Tibial artery (tissue), 4 donors: ENCODE measurements at regions not wholly inside any gene's neighbourhood (a gene's known extent, or its start where the extent isn't known, plus 50 kb on each side); places are given as distances from the start of the nearest gene placed in this dataset.

Experiments
- DNase-seq, 2 donors: peaks; one replicate each; pipeline ENCODE4 v3.0.0-alpha.2; 2019
- H3K27ac ChIP-seq, 2 donors: fragments of 200-600 bp; sonication (generic) in 1 of 2; 1 replicate in 1 of 2; 2 replicates in 1 of 2; pipeline ENCODE4 v1.5.1; 2018 to 2019; ENCODE audit warnings: mild to moderate bottlenecking in 1 of 2
- H3K27me3 ChIP-seq, 2 donors: fragments of 200-600 bp; sonication (generic) in 1 of 2; one replicate each; pipeline versions ENCODE4 v1.5.1 to v1.6.0; 2016 to 2019
- H3K36me3 ChIP-seq, 3 donors: fragments of 200-600 bp; sonication (generic) in 2 of 3; one replicate each; pipeline ENCODE4 v1.5.1; 2016 to 2019; ENCODE audit warnings: mild to moderate bottlenecking in 2 of 3
- H3K4me1 ChIP-seq, 4 donors: fragments of 200-600 bp; sonication (generic) in 2 of 4; 1 replicate in 3 of 4; 2 replicates in 1 of 4; pipeline ENCODE4 v1.5.1; 2016 to 2019
- H3K4me3 ChIP-seq, 2 donors: fragments of 200-600 bp; sonication (generic) in 1 of 2; 1 replicate in 1 of 2; 2 replicates in 1 of 2; pipeline ENCODE4 v1.5.1; 2018 to 2019; ENCODE audit warnings: mild to moderate bottlenecking in 2 of 2
- H3K9me3 ChIP-seq, 3 donors: fragments of 200-600 bp; sonication (generic) in 1 of 3; one replicate each; pipeline ENCODE4 v1.5.1; 2016 to 2019
- intact Hi-C: fragments of 100-400 bp; cut with DNase I; formaldehyde crosslinking; loops from one replicate; pipeline ENCODE4 v1.15.0; 2023; ENCODE audit warnings: low total_unique reads
- TF ChIP-seq, protein P1 (sequence below), 2 experiments: fragments of 200-600 bp in 1 of 2; fragments of 450-650 bp in 1 of 2; IDR thresholded peaks; one replicate each; pipeline ENCODE4 v1.5.1; 2017 to 2019; ENCODE audit warnings: antibody characterized with exemption in 2 of 2, mild to moderate bottlenecking in 1 of 2, moderate library complexity in 1 of 2

DNA sequence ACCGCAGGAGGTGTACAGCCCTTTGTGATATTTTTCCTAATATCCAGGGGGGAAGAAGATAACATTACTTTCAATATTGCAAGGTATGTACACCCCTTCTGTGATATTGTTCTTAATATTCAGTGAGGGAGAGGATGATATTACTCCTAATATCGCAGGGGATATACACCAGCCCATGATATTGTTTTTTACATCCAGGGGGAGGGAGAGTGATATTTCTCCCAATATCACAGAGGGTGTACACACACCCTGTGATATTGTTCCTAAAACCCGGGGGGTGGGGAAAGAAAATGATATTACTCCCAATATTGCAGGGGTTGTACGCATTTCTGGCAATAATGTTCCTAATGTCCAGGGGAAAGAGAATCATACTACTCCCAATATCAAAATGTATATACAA is 58.0 kb upstream of the SLC25A48 start:
- Histone ChIP-seq H3K27me3 (peaks cover 0 to 7% of the 10 kb centered on the region in 2 donors), H3K4me3 (no peak overlapping the region), H3K9me3 (no peaks in the 10 kb centered on the region), H3K36me3 (no peaks in the 10 kb centered on the region), H3K4me1 (no peaks in the 10 kb centered on the region), H3K27ac (no peak overlapping the region)
- intact Hi-C loops, result no loop called here
- no peak for DNase-seq
- TF ChIP-seq, protein P1, sequence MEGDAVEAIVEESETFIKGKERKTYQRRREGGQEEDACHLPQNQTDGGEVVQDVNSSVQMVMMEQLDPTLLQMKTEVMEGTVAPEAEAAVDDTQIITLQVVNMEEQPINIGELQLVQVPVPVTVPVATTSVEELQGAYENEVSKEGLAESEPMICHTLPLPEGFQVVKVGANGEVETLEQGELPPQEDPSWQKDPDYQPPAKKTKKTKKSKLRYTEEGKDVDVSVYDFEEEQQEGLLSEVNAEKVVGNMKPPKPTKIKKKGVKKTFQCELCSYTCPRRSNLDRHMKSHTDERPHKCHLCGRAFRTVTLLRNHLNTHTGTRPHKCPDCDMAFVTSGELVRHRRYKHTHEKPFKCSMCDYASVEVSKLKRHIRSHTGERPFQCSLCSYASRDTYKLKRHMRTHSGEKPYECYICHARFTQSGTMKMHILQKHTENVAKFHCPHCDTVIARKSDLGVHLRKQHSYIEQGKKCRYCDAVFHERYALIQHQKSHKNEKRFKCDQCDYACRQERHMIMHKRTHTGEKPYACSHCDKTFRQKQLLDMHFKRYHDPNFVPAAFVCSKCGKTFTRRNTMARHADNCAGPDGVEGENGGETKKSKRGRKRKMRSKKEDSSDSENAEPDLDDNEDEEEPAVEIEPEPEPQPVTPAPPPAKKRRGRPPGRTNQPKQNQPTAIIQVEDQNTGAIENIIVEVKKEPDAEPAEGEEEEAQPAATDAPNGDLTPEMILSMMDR (IDR thresholded peaks at IDR 0.05), result no peak

DNA sequence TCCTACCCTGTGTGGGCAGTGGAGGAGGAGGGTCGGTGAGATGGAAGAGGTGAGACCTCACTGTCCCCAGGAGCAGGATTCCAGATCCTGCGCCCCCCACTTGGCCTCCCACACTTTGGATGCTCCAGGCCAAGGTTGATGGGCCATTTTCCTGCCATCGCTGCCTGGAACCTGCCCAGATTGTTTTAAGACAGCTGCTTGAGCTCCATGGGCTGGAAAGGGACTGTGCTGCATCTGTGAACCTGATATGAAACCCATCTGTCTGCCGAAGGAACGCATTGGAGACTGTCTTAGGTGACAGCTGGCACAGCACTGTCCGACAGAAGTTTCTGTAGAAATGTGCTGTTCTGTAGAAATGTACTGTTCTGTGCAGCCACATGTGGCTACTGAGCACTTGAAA is 72.7 kb upstream of the SLC25A48 start:
- H3K9me3 ChIP-seq, result peaks cover 0 to 4% (median 0%) of the 10 kb centered on the region in 3 donors
- TF ChIP-seq, protein P1 (IDR thresholded peaks at IDR 0.05), result no peak
- H3K27ac ChIP-seq, result no peak overlapping the region
- H3K27me3 ChIP-seq, result no peaks in the 10 kb centered on the region
- intact Hi-C loops, result no loop called here
- H3K4me3 ChIP-seq, result no peak overlapping the region
- no peaks in the 10 kb centered on the region for H3K36me3 ChIP-seq
- no peak for DNase-seq
- H3K4me1 ChIP-seq, result no peaks in the 10 kb centered on the region

DNA sequence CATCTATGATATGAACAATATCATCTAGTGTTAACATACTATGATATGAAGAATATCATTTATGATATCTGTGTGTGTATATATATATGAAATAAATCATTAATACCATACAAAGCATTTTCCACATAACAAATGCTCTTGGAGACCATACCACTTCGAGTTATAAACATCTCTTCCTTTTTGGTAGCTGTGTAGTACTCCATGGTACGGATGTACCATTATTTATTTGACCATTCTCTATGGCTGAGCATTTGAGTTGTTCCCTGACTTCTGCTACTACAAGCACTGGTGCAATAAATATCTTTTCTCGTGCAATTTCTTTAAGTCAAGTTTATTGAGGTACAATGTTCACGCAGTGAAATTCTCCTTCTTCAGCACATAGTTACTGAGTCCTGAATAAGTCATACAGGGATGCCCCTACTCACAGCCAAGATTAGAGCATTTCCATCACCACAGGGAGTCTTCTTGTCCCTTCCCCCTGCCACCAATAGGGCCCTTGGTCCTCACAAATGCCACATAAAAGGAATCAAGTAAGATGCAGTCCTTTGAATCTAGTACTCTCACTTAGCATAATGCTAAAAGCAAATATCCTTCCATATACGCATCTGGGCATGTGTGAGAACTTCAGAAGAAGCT is 75.2 kb upstream of the SLC25A48 start:
- no peaks in the 10 kb centered on the region for H3K27me3 ChIP-seq
- TF ChIP-seq, protein P1 (IDR thresholded peaks at IDR 0.05), result no peak
- no peaks in the 10 kb centered on the region for H3K4me1 ChIP-seq
- no peak overlapping the region for H3K27ac ChIP-seq
- no peak for DNase-seq
- no peaks in the 10 kb centered on the region for H3K36me3 ChIP-seq
- intact Hi-C loops, result no loop called here
- no peaks in the 10 kb centered on the region for H3K9me3 ChIP-seq
- H3K4me3 ChIP-seq, result no peak overlapping the region

DNA sequence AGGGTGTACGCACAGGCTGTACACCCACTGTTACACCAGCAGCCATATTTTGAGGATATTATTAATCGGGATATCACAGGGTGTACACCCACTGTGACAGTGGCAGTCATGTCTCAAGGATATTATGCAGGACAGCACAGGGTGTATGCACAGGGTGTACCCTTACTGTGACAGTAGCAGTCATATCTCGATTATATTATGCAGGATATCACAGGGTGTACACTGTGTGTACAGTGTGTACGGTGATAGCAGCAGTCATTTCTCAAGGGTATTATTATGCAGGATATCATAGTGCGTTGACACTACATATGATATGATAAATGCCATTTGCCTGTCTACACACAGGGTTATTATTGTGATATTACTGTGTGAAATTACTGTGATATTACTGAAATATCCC is 80.5 kb upstream of the SLC25A48 start:
- no peak for DNase-seq
- Histone ChIP-seq H3K27ac (no peak overlapping the region), H3K4me3 (no peak overlapping the region), H3K36me3 (no peaks in the 10 kb centered on the region), H3K9me3 (no peaks in the 10 kb centered on the region), H3K27me3 (no peaks in the 10 kb centered on the region), H3K4me1 (no peaks in the 10 kb centered on the region)
- TF ChIP-seq, protein P1 (IDR thresholded peaks at IDR 0.05), result no peak
- intact Hi-C loops, result no loop called here

DNA sequence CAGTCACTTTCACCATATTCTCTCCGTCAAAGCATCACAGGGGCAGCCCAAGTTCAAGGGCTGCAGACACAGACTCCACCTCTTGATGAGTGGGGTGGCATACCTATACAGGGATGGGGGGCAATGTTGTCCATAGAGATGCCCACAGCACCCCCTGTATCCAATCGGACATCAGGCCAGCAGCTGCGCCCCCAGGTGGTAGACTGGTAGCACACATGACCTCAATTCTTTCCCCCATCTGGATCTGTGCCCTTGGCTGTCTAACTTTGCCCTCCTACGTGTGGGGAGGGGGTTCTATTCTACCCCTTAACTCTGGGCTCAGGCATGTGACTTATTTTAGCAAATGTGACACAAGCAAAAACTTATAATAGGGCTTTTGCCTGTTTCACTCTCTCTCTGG is 84.0 kb upstream of the SLC25A48 start:
- no peak overlapping the region for H3K4me3 ChIP-seq
- H3K4me1 ChIP-seq, result no peaks in the 10 kb centered on the region
- no peaks in the 10 kb centered on the region for H3K27me3 ChIP-seq
- intact Hi-C loops, result no loop called here
- TF ChIP-seq, protein P1 (IDR thresholded peaks at IDR 0.05), result no peak
- H3K27ac ChIP-seq, result no peak overlapping the region
- no peak for DNase-seq
- H3K36me3 ChIP-seq, result no peaks in the 10 kb centered on the region
- no peaks in the 10 kb centered on the region for H3K9me3 ChIP-seq

DNA sequence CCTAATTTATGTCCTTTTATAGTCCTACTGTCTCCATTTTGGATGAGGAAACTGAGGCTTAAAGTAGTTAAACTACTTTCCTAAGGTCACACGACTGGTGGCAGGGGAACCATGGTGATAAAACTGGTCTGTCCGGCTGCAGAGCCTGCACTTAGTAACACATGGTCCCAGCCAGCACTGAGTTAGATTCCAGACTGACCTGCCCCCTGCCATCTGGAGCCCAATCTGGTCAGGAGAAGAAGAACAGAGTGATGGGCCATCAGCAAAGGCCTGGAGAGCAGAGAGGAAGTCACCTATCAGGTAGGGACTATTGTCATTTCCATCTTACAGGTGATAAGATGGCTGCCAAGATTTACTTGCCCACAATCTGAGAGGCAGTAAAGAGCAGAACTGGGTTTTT is 86.6 kb upstream of the SLC25A48 start:
- H3K9me3 ChIP-seq, result no peaks in the 10 kb centered on the region
- no peak for DNase-seq
- no peak overlapping the region for H3K4me3 ChIP-seq
- TF ChIP-seq, protein P1 (IDR thresholded peaks at IDR 0.05), result no peak
- no peaks in the 10 kb centered on the region for H3K27me3 ChIP-seq
- H3K36me3 ChIP-seq, result no peaks in the 10 kb centered on the region
- intact Hi-C loops, result no loop called here
- H3K27ac ChIP-seq, result no peak overlapping the region
- no peaks in the 10 kb centered on the region for H3K4me1 ChIP-seq
